Nephron progenitor cell (in vitro differentiated cells): ENCODE measurements at regions not wholly inside any gene's neighbourhood (a gene's known extent, or its start where the extent isn't known, plus 50 kb on each side); places are given as distances from the start of the nearest gene placed in this dataset.

ENCODE experiments used
- DNase-seq: peaks from one replicate; pipeline ENCODE4 v3.0.0; 2021
- H3K27ac Mint-ChIP-seq: 2 replicates; pipeline ENCODE4 v1.8.0; 2021; ENCODE audit warnings: mild to moderate bottlenecking, moderate library complexity, mixed read lengths
- H3K27me3 Mint-ChIP-seq: 2 replicates; pipeline ENCODE4 v1.8.0; 2021; ENCODE audit warnings: mild to moderate bottlenecking, low read depth, mixed read lengths; ENCODE audit not compliant: poor library complexity
- H3K36me3 Mint-ChIP-seq: 2 replicates; pipeline ENCODE4 v1.8.0; 2021; ENCODE audit warnings: low read depth, mixed read lengths
- H3K4me1 Mint-ChIP-seq: 2 replicates; pipeline ENCODE4 v1.8.0; 2021; ENCODE audit warnings: mixed read lengths
- H3K4me3 Mint-ChIP-seq: 2 replicates; pipeline ENCODE4 v1.8.0; 2021; ENCODE audit warnings: mild to moderate bottlenecking, moderate library complexity, mixed read lengths
- H3K9me3 Mint-ChIP-seq: 2 replicates; pipeline ENCODE4 v1.8.0; 2021; ENCODE audit warnings: mild to moderate bottlenecking, moderate library complexity, mixed read lengths
- TF ChIP-seq, protein P1 (sequence below): fragments of 200-600 bp; sonication (generic); IDR thresholded peaks from 2 replicates; pipeline ENCODE4 v1.5.0; 2021; ENCODE audit warnings: antibody characterized with exemption

DNA sequence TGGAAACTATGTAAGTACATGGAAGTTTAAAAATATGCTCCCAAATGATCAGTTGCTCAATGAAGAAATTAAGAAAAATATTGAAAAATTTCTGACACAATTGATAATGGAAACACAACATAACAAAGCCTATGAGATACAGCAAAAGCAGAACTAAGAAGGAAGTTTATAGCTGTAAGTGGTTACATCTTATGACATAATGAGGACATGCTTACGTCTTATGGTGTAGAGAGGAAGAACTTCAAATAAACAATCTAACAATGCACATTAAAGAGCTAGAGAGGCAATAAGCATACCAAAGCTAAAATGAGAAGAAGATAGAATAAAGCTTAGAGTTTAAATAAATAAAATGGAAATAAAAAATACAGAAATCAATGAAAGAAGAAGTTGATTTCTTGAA is 50.0 kb upstream of the CEACAM21 start:
- no peaks in the 10 kb centered on the region for H3K36me3 Mint-ChIP-seq
- H3K4me1 Mint-ChIP-seq: no peaks in the 10 kb centered on the region
- H3K27me3 Mint-ChIP-seq: peaks cover 10% of the 10 kb centered on the region
- DNase-seq: no peak
- H3K9me3 Mint-ChIP-seq: peaks cover 66% of the 10 kb centered on the region
- no peak overlapping the region for H3K4me3 Mint-ChIP-seq
- H3K27ac Mint-ChIP-seq: no peak overlapping the region
- TF ChIP-seq, protein P1, sequence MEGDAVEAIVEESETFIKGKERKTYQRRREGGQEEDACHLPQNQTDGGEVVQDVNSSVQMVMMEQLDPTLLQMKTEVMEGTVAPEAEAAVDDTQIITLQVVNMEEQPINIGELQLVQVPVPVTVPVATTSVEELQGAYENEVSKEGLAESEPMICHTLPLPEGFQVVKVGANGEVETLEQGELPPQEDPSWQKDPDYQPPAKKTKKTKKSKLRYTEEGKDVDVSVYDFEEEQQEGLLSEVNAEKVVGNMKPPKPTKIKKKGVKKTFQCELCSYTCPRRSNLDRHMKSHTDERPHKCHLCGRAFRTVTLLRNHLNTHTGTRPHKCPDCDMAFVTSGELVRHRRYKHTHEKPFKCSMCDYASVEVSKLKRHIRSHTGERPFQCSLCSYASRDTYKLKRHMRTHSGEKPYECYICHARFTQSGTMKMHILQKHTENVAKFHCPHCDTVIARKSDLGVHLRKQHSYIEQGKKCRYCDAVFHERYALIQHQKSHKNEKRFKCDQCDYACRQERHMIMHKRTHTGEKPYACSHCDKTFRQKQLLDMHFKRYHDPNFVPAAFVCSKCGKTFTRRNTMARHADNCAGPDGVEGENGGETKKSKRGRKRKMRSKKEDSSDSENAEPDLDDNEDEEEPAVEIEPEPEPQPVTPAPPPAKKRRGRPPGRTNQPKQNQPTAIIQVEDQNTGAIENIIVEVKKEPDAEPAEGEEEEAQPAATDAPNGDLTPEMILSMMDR: no peak
